IMR-90 (cell line): ENCODE measurements at regions not wholly inside any gene's neighbourhood (a gene's known extent, or its start where the extent isn't known, plus 50 kb on each side); places are given as distances from the start of the nearest gene placed in this dataset.

ENCODE experiments used
- ATAC-seq: fragments of 200-7000 bp; cut with Tn5 transposase; 2 replicates; pipeline ENCODE4 v1.9.1; 2020; ENCODE audit warnings: low read depth, mild to moderate bottlenecking, moderate library complexity
- BruUV-seq: library from RNA; stranded (reverse); fragments of 400-500 nt; replicated peaks from 2 replicates; lab custom pipeline; 2021; lab: Mats Ljungman, UMichigan
- CTCF ChIA-PET: fragments of 300-600 bp; formaldehyde crosslinking; extraction: SDS; loops from one replicate; lab custom pipeline; 2021; ENCODE audit warnings: antibody characterized with exemption; lab: Yijun Ruan, JAX
- POLR2A ChIA-PET: fragments of 300-600 bp; sonication (Branson Sonifier 250); formaldehyde crosslinking; loops from one replicate; lab custom pipeline; 2022; ENCODE audit warnings: antibody characterized with exemption; ENCODE audit not compliant: unreplicated experiment; lab: Charles Lee
- DNase-seq: peaks from one replicate; pipeline ENCODE4 v3.0.0; 2013
- H2AFZ ChIP-seq: replicated peaks from 2 replicates; pipeline ENCODE3; 2013; ENCODE audit warnings: low read length, mild to moderate bottlenecking; ENCODE audit not compliant: poor library complexity
- H2AK5ac ChIP-seq: 2 replicates; pipeline ENCODE4 v1.6.1; 2013; ENCODE audit warnings: low read depth, low read length, inconsistent platforms
- H2AK9ac ChIP-seq: replicated peaks from 2 replicates; pipeline ENCODE3; 2013; ENCODE audit warnings: mild to moderate bottlenecking, low read depth, low read length, moderate library complexity; ENCODE audit not compliant: poor library complexity
- H2BK120ac ChIP-seq: 2 replicates; pipeline ENCODE4 v1.6.1; 2013; ENCODE audit warnings: low read depth, low read length, inconsistent platforms
- H2BK15ac ChIP-seq: 3 replicates; pipeline ENCODE4 v1.6.1; 2013; ENCODE audit warnings: low read depth, low read length, inconsistent platforms
- H2BK20ac ChIP-seq: 2 replicates; pipeline ENCODE4 v1.6.1; 2013; ENCODE audit warnings: low read depth, mild to moderate bottlenecking, inconsistent platforms, low read length, moderate library complexity
- H2BK5ac ChIP-seq: 2 replicates; pipeline ENCODE4 v1.6.1; 2013; ENCODE audit warnings: mild to moderate bottlenecking, low read depth, low read length, inconsistent platforms; ENCODE audit not compliant: poor library complexity, severe bottlenecking
- H3K14ac ChIP-seq: replicated peaks from 2 replicates; pipeline ENCODE4 v1.6.1; 2013; ENCODE audit warnings: low read depth, low read length, inconsistent platforms
- H3K18ac ChIP-seq: 2 replicates; pipeline ENCODE4 v1.6.1; 2013; ENCODE audit warnings: low read depth, low read length, control low read depth
- H3K23ac ChIP-seq: 2 replicates; pipeline ENCODE4 v1.6.1; 2013; ENCODE audit warnings: low read depth, low read length, inconsistent platforms
- H3K27ac ChIP-seq: 2 replicates; pipeline ENCODE4 v1.5.1; 2013; ENCODE audit warnings: mild to moderate bottlenecking, control low read depth, low read length; ENCODE audit not compliant: insufficient read depth
- H3K27me3 ChIP-seq: 2 replicates; pipeline ENCODE4 v1.6.1; 2013; ENCODE audit warnings: low read length; ENCODE audit not compliant: control insufficient read depth, insufficient read depth
- H3K36me3 ChIP-seq: 2 replicates; pipeline ENCODE4 v1.6.1; 2013; ENCODE audit warnings: low read length, mixed read lengths; ENCODE audit not compliant: control insufficient read depth, insufficient read depth
- H3K4ac ChIP-seq: 2 replicates; pipeline ENCODE4 v1.6.1; 2013; ENCODE audit warnings: low read depth, low read length, inconsistent platforms
- H3K4me1 ChIP-seq: 2 replicates; pipeline ENCODE4 v1.6.1; 2013; ENCODE audit warnings: low read length, mixed read lengths; ENCODE audit not compliant: control insufficient read depth, insufficient read depth
- H3K4me2 ChIP-seq: 2 replicates; pipeline ENCODE4 v1.6.1; 2013; ENCODE audit warnings: low read depth, mild to moderate bottlenecking, control low read depth, low read length, moderate library complexity
- H3K4me3 ChIP-seq: 2 replicates; pipeline ENCODE4 v1.5.1; 2013; ENCODE audit warnings: low read depth, mild to moderate bottlenecking, control low read depth, low read length, moderate library complexity; ENCODE audit not compliant: insufficient read depth
- H3K56ac ChIP-seq: 2 replicates; pipeline ENCODE4 v1.6.1; 2013; ENCODE audit warnings: low read length, inconsistent platforms; ENCODE audit not compliant: insufficient read depth; ENCODE audit errors: extremely low read depth
- H3K79me1 ChIP-seq, 2 experiments: 2 replicates each; pipeline ENCODE4 v1.6.1; 2013; ENCODE audit warnings: low read length in 2 of 2, inconsistent platforms in 1 of 2, low read depth in 1 of 2
- H3K9ac ChIP-seq: 2 replicates; pipeline ENCODE4 v1.6.1; 2013; ENCODE audit warnings: low read depth, low read length, control low read depth
- H3K9me1 ChIP-seq: 2 replicates; pipeline ENCODE4 v1.6.1; 2013; ENCODE audit warnings: low read length, inconsistent platforms; ENCODE audit not compliant: insufficient read depth
- H3K9me3 ChIP-seq: 2 replicates; pipeline ENCODE4 v1.6.1; 2013; ENCODE audit warnings: low read length; ENCODE audit not compliant: control insufficient read depth, insufficient read depth
- H4K20me1 ChIP-seq: 2 replicates; pipeline ENCODE4 v1.6.1; 2013; ENCODE audit warnings: low read length, inconsistent platforms; ENCODE audit not compliant: insufficient read depth
- H4K5ac ChIP-seq: 2 replicates; pipeline ENCODE4 v1.6.1; 2013; ENCODE audit warnings: mild to moderate bottlenecking, low read depth, low read length, control low read depth
- H4K8ac ChIP-seq, 2 experiments: 2 replicates each; pipeline ENCODE4 v1.6.1; 2013; ENCODE audit warnings: low read depth in 2 of 2, low read length in 2 of 2, control low read depth in 1 of 2, inconsistent platforms in 1 of 2
- H4K91ac ChIP-seq: 2 replicates; pipeline ENCODE4 v1.6.1; 2013; ENCODE audit warnings: low read depth, low read length, inconsistent platforms; ENCODE audit not compliant: insufficient read depth
- RAD21 ChIP-seq: IDR thresholded peaks from 2 replicates; pipeline ENCODE4 v1.6.1; 2012; ENCODE audit warnings: low read length, improper control_type of control experiment
- WGBS, 2 experiments: methylation state at CpG; one replicate each; pipeline versions ENCODE4 v1.1.5 to v1.1.7; 2013; ENCODE audit warnings: missing lambda C conversion rate in 2 of 2; ENCODE audit not compliant: insufficient read length in 1 of 2; ENCODE audit errors: extremely low coverage in 2 of 2; 5-methylcytosine and 5-hydroxymethylcytosine counted together
- dilution Hi-C: fragments of 300-500 bp; cut with HindIII; formaldehyde crosslinking; loops from one replicate; pipeline ENCODE4 v1.14.3; 2018; ENCODE audit warnings: low sequenced_read_pairs; ENCODE audit not compliant: unreplicated experiment
- in situ Hi-C: fragments of 300-500 bp; cut with MboI; formaldehyde crosslinking; loops from 3 replicates; pipeline ENCODE4 v1.14.3; 2019; ENCODE audit warnings: low sequenced_read_pairs, inconsistent platforms, mixed read lengths
- intact Hi-C: fragments of 100-400 bp; cut with micrococcal nuclease; formaldehyde crosslinking; loops from 2 replicates; pipeline ENCODE4 v1.10.0; 2022

DNA sequence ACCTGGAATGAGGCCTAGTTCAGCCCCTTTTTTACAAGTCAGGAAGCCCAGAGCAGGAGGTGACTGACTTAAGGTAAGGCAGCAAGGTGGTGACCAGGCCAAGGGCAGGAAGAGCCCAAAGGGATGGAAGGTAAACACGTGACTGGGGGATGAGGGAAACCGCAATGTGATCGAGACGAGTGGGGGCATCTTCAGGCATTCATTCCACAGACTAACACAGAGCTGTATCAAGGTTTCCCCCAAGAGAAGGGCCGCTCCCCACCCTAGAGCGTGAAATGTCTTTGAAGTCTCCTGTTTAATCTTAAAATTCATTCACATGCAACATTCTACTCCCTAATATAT, 76.3 kb upstream of the PIM1 start:
- Histone ChIP-seq H3K36me3 (no peaks in the 10 kb centered on the region), H3K79me1 (no peaks in the 10 kb centered on the region), H2AFZ (no peak overlapping the region), H3K56ac (no peak overlapping the region), H4K20me1 (no peaks in the 10 kb centered on the region), H2AK9ac (no peak overlapping the region), H3K9me3 (no peaks in the 10 kb centered on the region), H3K4me2 (no peak overlapping the region), H4K91ac (no peak overlapping the region; the same call in 1 of the 2 replicates), H3K4me1 (peaks cover 4% of the 10 kb centered on the region; the same call in 1 of the 2 replicates), H4K5ac (no peak overlapping the region), H3K4ac (no peak overlapping the region), H3K27me3 (no peaks in the 10 kb centered on the region), H3K18ac (no peak overlapping the region), H4K8ac (no peak overlapping the region), H2BK20ac (peak overlapping the region; percentile 53; the same call in 1 of the 2 replicates), H3K9ac (no peak overlapping the region), H2AK5ac (peak overlapping the region; percentile 86; the same call in 1 of the 2 replicates), H3K23ac (no peak overlapping the region), H3K9me1 (peaks cover 7% of the 10 kb centered on the region; the same call in 1 of the 2 replicates), H3K4me3 (no peak overlapping the region), H2BK5ac (no peak overlapping the region), H3K27ac (no peak overlapping the region), H2BK15ac (no peak overlapping the region), H2BK120ac (no peak overlapping the region), H3K14ac (no peak overlapping the region)
- TF ChIP-seq RAD21: no peak
- intact Hi-C loops (no loop called here), in situ Hi-C loops (no loop called here), dilution Hi-C loops (no loop called here)
- no TSS peak for BruUV-seq
- ChIA-PET CTCF (no interaction called here), POLR2A (no interaction called here)
- ATAC-seq (no peak), DNase-seq (no peak)
- WGBS, 2 experiments: 100% methylated on average over 1 of the region's 6 CpGs; no CpG with 5 or more reads in 1 of the 2 experiments
